Fibroblast of lung (primary cell): ENCODE measurements at regions not wholly inside any gene's neighbourhood (a gene's known extent, or its start where the extent isn't known, plus 50 kb on each side); places are given as distances from the start of the nearest gene placed in this dataset.

Experiments used
- DNase-seq, 2 donors: peaks; one replicate each; pipeline versions ENCODE4 v3.0.0 to v3.0.0-alpha.2; 2010; ENCODE audit warnings: low read depth in 2 of 2
- H2AFZ ChIP-seq: 2 replicates; pipeline ENCODE4 v1.5.1; 2012; ENCODE audit warnings: low read length, control low read depth, inconsistent platforms
- H3K27ac ChIP-seq: 2 replicates; pipeline ENCODE4 v1.5.1; 2011; ENCODE audit warnings: low read length, control low read depth; ENCODE audit not compliant: insufficient read depth
- H3K27me3 ChIP-seq: 2 replicates; pipeline ENCODE4 v1.5.1; 2011; ENCODE audit warnings: mild to moderate bottlenecking, low read length; ENCODE audit not compliant: control insufficient read depth, insufficient read depth
- H3K36me3 ChIP-seq: 2 replicates; pipeline ENCODE4 v1.5.1; 2011; ENCODE audit warnings: low read length; ENCODE audit not compliant: control insufficient read depth, insufficient read depth
- H3K4me1 ChIP-seq: 2 replicates; pipeline ENCODE4 v1.5.1; 2011; ENCODE audit warnings: low read length; ENCODE audit not compliant: control insufficient read depth, insufficient read depth; ENCODE audit errors: extremely low read depth
- H3K4me2 ChIP-seq: 2 replicates; pipeline ENCODE4 v1.5.1; 2011; ENCODE audit warnings: low read length, control low read depth; ENCODE audit not compliant: insufficient read depth; ENCODE audit errors: extremely low read depth
- H3K4me3 ChIP-seq, 4 experiments: fragments of 200-600 bp in 1 of 4; sonication (generic) in 1 of 4; replicated peaks in 1 of 4; 2 replicates each; pipeline ENCODE4 v1.5.1; 2011 to 2016; ENCODE audit warnings: low read length in 4 of 4, low read depth in 3 of 4, mild to moderate bottlenecking in 3 of 4, control low read depth in 2 of 4, inconsistent platforms in 1 of 4, mixed read lengths in 1 of 4; ENCODE audit not compliant: insufficient read depth in 1 of 4; ENCODE audit errors: control extremely low read depth in 1 of 4
- H3K79me2 ChIP-seq: 2 replicates; pipeline ENCODE4 v1.5.1; 2012; ENCODE audit warnings: mild to moderate bottlenecking, low read length, inconsistent platforms; ENCODE audit not compliant: control insufficient read depth, insufficient read depth
- H3K9ac ChIP-seq: 2 replicates; pipeline ENCODE4 v1.5.1; 2011; ENCODE audit warnings: mild to moderate bottlenecking, low read length, control low read depth; ENCODE audit not compliant: insufficient read depth
- H3K9me3 ChIP-seq: 2 replicates; pipeline ENCODE4 v1.5.1; 2012; ENCODE audit warnings: low read depth, low read length; ENCODE audit not compliant: control insufficient read depth, insufficient read depth
- H4K20me1 ChIP-seq: 2 replicates; pipeline ENCODE4 v1.5.1; 2011; ENCODE audit warnings: low read length; ENCODE audit not compliant: control insufficient read depth, insufficient read depth; ENCODE audit errors: extremely low read depth
- CTCF ChIP-seq, 2 donors: IDR thresholded peaks in 1 of 2; conservative IDR thresholded peaks in 1 of 2; 1 replicate in 1 of 2; 2 replicates in 1 of 2; pipeline ENCODE4 v1.5.1; 2011 to 2012; ENCODE audit warnings: low read length in 2 of 2, control low read depth in 1 of 2, inconsistent platforms in 1 of 2, low read depth in 1 of 2, mild to moderate bottlenecking in 1 of 2
- EZH2 ChIP-seq: IDR thresholded peaks from 2 replicates; pipeline ENCODE4 v1.5.1; 2012; ENCODE audit warnings: low read length, control low read depth, mild to moderate bottlenecking; ENCODE audit errors: missing control alignments

GRCh38 chr3:25235466-25235865 lies 192.6 kb upstream of the RARB start:
- Histone ChIP-seq H3K27ac (no peak overlapping the region), H3K9me3 (no peaks in the 10 kb centered on the region), H3K79me2 (no peaks in the 10 kb centered on the region), H3K9ac (no peak overlapping the region), H3K4me2 (no peak overlapping the region), H3K4me3 (no peak overlapping the region), H3K36me3 (no peaks in the 10 kb centered on the region), H3K27me3 (no peaks in the 10 kb centered on the region), H2AFZ (no peak overlapping the region), H3K4me1 (no peaks in the 10 kb centered on the region), H4K20me1 (no peaks in the 10 kb centered on the region)
- TF ChIP-seq EZH2 (no peak), CTCF (conservative IDR thresholded peaks at IDR 0.05 in 1 of 2, IDR thresholded peaks at IDR 0.05 in 1 of 2; ENCODE audit: low read depth in 1 of 2, low read length in 2 of 2) (no peak)
- peak in 1 of 2 donors; percentile 69 for DNase-seq

DNA sequence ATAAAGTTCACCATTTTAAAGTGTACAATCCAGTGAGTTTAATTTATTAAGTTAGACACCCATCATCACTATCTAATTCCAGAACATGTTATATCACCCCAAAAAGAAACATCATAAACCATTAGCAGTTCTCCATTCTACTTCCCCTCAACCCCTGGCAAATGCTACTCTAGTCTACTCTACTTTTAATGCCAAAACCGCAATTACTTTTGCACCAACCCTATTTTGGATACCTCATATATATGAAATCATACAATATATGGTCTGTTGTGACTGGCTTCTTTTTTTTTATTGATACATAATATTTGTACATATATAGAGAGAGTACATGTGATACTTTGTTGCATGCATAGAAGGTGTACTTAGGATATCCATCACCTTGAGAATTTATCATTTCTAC lies 190.5 kb upstream of the RARB start:
- Histone ChIP-seq H3K4me2 (no peak overlapping the region), H3K9me3 (no peaks in the 10 kb centered on the region), H3K27me3 (no peaks in the 10 kb centered on the region), H4K20me1 (no peaks in the 10 kb centered on the region), H3K4me1 (no peaks in the 10 kb centered on the region), H2AFZ (no peak overlapping the region), H3K36me3 (no peaks in the 10 kb centered on the region), H3K27ac (no peak overlapping the region), H3K9ac (no peak overlapping the region), H3K4me3 (no peak overlapping the region), H3K79me2 (no peaks in the 10 kb centered on the region)
- TF ChIP-seq EZH2 (no peak), CTCF (conservative IDR thresholded peaks at IDR 0.05 in 1 of 2, IDR thresholded peaks at IDR 0.05 in 1 of 2; ENCODE audit: low read depth in 1 of 2, low read length in 2 of 2) (no peak)
- DNase-seq, result no peak

DNA sequence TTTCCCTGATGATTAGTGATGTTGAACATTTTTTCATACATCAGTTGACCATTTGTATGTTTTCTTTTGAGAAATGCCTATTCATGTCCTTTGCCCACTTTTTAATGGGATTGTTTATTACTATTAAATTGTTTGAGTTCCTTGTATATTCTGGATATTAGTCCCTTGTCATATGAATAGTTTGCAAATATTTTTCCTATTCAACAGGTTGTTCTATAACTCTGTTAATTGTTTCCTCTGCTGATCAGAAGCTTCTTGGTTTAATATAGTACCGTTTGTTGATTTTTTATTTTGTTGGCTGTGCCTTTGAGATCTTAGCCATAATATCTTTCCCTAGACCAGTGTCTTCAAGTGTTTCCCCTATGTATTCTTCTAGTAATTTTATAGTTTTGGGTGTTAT lies 189.0 kb upstream of the RARB start:
- no peaks in the 10 kb centered on the region for H4K20me1 ChIP-seq
- H3K4me2 ChIP-seq, result no peak overlapping the region
- H3K27me3 ChIP-seq, result no peaks in the 10 kb centered on the region
- H3K36me3 ChIP-seq, result no peaks in the 10 kb centered on the region
- no peak overlapping the region for H3K9ac ChIP-seq
- no peak overlapping the region for H3K4me3 ChIP-seq
- no peak for TF ChIP-seq CTCF (conservative IDR thresholded peaks at IDR 0.05 in 1 of 2, IDR thresholded peaks at IDR 0.05 in 1 of 2; ENCODE audit: low read depth in 1 of 2, low read length in 2 of 2)
- TF ChIP-seq EZH2, result no peak
- no peaks in the 10 kb centered on the region for H3K4me1 ChIP-seq
- H2AFZ ChIP-seq, result no peak overlapping the region
- no peaks in the 10 kb centered on the region for H3K9me3 ChIP-seq
- DNase-seq, result no peak
- H3K79me2 ChIP-seq, result no peaks in the 10 kb centered on the region
- H3K27ac ChIP-seq, result no peak overlapping the region
